SK-N-MC (cell line): ENCODE measurements at regions not wholly inside any gene's neighbourhood (a gene's known extent, or its start where the extent isn't known, plus 50 kb on each side); places are given as distances from the start of the nearest gene placed in this dataset.

Source experiments
- EZH2 ChIP-seq: fragments of 200-600 bp; sonication (generic); IDR thresholded peaks from one replicate; pipeline ENCODE4 v1.6.1; 2017; ENCODE audit warnings: antibody characterized with exemption
- FOXP2 ChIP-seq: optimal IDR thresholded peaks from 2 replicates; pipeline ENCODE3; 2011; ENCODE audit warnings: mild to moderate bottlenecking, moderate library complexity; ENCODE audit not compliant: insufficient read depth; ENCODE audit errors: extremely low read length, control extremely low read depth
- POLR2AphosphoS5 ChIP-seq: IDR thresholded peaks from 2 replicates; pipeline ENCODE4 v1.6.1; 2012; ENCODE audit warnings: mild to moderate bottlenecking, low read depth, low read length, borderline replicate concordance

- no peak for TF ChIP-seq POLR2AphosphoS5
- no peak for TF ChIP-seq EZH2
- no peak for TF ChIP-seq FOXP2
Observed at GRCh38 chr5:87120518-87121303, 147.0 kb upstream of the RASA1 start.
